T1000 (cell line): ENCODE measurements at regions not wholly inside any gene's neighbourhood (a gene's known extent, or its start where the extent isn't known, plus 50 kb on each side); places are given as distances from the start of the nearest gene placed in this dataset.
A peak's percentile ranks its signal among the peaks of the same experiment; 100 is the strongest.

Source experiments
- DNase-seq: peaks from one replicate; lab custom pipeline; 2025; ENCODE audit warnings: mixed read lengths; lab: John Stamatoyannopoulos, UW

DNA sequence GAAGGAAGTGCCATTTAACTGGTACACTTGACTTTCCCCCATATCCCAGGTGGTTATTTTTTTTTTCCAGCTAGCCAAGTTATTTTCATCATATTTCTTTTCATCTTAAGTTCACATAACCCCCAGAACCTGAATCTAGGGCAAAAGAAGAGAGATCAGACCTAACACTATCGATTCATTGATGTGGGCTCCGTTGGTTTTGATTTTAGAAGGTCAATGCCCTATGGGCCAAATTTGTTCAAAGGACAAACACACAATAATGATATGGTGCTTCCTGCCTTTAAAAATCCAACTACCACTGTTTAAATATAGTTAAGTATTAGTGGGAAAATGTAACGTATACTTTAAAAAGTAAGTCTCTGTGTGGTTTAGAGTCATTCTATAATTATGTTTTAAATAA, 665.7 kb downstream of the ZNF674 start:
- no peak for DNase-seq

DNA sequence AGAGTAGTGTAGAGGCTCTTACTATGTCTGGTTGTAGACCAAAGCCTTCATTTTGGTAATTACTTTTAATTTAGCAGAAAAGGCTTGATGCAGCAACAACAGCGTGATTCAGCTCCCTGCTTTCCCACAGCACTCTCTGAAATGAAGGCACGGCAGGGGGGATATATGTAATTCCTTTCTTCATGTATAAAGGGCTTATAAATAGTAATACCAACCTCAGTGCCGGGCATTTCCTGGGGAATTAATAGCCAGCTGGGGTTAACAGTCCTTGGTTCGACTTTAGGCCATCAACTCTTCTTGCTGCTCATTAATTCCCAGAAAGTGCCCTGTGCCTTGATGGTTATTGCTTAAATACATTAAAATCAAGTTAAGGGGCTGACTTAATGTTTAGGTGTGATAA, 669.0 kb downstream of the ZNF674 start:
- no peak for DNase-seq

DNA sequence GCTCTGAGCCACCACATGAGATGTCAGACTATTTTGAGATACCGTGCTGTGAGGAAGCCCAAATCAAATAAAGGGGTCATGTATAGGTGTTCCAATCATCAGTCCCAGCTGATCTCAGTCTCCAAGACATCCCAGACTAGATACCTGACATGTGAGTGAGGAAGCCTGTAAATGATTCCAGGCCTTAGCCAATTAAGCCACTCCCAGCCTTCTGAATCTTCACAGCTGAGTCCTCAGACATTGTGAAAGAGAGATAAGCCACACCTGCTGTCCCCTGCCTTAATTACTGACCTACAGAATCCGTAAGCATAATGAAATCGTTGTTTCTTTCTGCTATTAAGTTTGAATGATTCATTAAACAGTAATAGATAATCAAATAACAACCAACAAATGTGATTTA, 671.4 kb downstream of the ZNF674 start:
- DNase-seq: no peak

DNA sequence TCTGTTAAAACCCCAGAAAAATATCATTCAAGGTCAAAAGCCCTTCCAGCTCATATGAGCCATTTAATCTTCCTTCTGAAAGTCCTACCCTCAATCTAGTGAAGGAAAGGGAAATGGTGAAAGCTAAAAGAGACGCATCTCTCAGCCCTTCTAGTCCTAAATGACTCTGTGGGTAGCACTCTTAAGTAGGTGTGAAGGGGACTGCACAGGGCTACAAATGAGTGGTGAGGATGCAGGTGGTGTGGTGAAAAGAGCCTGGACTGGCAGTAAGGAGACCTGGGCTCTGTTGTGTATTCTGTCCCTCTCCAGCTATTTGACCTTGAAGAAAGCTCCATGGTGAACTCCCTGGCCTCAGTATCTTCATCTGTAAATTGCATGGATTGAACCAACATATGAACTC, 671.8 kb upstream of the DIPK2B start:
- no peak for DNase-seq

DNA sequence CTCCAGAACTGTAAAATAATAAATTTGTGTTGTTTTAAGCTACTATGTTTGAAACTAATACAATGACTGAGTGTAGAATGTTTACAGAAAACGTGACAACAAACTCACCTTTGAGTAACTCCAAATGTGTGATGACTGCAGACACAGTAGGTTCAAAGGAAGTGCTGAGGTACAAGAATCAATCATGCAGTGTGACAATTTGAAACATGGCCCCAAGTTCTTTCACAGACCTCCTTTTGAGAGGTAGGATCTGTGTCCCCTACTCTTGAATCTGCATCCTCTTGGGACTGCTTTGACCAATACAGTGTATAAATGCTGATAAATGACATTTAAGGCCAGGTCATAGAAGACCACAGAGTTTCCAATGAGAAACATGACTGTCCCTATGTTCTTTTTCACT, 667.7 kb upstream of the DIPK2B start:
- DNase-seq: no peak

DNA sequence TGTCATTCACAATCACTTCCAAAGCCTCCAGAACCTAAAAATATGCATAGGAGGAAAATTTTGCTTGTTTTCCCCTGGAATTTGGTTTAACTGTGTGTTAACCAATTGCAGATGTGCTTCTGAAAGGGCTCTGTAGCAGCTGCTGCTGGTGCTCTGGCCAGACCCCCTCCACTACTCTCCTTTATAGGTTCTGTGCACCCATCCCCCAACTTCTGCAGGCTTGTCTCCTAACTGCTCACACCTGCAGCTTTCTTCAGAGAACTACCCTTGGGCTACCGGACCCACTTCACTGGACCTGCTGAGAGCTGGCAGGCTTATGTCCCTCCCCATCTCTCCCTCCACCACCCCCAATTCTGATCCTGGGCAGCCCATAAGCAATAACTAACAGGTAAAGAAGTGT, 662.1 kb upstream of the DIPK2B start:
- no peak for DNase-seq

DNA sequence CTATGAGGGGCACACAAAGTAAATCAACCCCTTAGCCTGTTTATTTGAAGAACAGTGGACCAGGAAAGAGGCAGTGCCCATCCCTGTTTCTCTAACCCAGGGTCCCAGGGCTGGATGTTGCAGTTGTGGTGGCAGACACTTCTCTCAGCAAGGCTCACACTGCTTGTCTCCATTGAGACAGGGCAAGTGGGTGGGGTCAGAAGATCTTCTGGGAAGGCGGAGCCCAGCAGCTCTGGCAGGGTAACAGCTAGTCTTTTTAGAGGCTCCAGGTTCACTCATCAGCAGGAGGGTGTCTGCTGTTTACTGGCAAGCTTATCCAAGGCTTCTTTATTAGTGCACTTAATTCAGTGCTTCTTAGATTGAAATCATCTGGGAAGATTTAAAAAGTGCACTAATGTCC, 659.8 kb upstream of the DIPK2B start:
- no peak for DNase-seq

DNA sequence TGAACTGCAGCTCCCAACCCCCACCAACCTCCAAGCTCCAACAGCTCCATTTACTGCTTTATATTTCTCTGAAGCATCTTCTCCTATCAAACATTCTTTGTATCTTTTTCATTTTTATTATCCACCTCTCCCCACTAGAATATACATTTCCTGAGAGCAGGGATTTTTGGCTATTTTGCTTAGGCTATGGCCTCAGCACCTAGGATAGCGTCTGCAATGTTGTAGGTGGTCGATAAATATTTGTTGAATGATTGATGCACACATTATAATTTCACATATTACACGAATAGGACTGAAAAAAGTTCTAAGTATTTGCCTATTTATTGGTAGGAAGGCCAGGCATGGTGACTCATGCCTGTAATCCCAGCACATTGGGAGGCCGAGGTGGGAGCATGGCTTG, 658.7 kb upstream of the DIPK2B start:
- DNase-seq: no peak

DNA sequence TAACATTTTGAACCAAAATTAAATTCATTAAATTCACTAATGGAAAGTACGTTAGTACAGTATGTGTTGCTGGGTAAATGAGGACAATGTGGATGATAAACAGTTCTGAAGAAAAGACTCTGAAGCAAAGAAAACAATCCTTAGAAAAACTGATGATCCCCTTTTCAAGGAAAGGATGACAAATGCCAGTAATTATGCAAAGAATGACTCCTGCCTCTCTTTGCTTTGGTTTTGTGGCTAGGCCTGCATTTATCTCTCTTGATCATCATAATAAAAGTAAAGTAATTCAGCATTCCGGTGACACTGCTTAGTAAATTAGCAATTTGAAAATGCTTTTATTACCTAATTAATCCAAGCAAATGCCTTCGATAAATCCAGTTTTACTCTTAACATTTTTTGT, 652.2 kb upstream of the DIPK2B start:
- DNase-seq: no peak

DNA sequence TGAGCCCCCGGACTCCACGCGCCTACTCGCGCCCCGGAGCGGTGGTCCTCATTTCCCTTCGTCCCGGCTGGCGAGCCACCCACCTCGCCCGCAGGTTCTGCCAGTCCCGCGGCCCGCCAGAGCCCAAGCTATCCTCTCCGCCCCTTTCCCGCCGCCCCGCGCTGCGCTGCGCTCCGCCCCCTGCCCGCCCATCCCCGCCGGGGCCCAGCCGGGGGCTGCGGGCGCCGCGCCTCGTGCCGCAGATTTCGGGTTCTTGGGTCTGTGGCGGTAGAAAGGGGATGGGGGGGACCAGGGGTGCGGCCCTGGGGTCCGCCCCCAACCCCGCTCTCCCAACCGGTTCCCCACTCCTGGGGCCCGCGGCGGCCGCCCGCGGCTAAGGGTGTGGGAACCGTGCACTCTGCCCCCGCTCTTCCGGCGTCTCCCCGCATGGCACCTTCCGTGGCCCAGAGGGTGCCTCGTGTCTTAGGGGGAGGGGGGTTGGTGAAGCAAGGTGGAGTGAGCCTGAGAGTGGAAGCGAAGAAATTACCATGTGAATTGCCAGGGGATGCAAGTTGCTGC, 650.8 kb upstream of the DIPK2B start:
- DNase-seq: no peak

DNA sequence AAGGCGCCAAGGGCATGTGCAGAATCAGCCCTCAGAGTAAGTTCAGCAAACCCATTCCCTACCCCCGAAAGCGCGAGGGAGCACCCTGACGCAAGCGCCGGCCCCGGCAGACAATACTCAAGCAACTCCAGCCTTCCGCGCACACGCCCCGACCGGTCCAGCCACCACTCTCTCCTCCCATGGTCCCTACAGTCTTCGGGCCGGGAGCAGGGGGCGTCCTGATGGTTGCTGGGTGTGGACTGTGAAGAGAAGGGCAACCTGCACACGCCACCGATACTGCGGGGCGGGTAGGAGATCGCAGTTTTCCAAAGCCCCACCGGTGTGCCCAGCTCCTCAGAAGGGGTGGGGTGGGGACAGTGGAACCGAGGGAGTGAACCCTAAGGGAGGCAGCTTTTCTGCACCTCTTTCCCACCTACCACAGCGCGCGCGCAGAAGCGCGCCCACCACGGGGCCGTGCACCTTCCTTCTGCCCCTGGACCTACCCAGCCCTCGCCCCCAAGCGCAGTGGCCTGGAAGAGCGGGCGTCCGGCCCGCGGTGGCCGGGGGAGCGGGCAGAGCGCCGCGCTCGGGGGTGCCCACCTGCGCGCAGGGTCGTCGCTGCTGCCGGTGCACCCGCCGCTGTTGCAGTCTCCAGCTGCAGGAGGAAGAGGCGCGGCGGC, 650.2 kb upstream of the DIPK2B start:
- no peak for DNase-seq

DNA sequence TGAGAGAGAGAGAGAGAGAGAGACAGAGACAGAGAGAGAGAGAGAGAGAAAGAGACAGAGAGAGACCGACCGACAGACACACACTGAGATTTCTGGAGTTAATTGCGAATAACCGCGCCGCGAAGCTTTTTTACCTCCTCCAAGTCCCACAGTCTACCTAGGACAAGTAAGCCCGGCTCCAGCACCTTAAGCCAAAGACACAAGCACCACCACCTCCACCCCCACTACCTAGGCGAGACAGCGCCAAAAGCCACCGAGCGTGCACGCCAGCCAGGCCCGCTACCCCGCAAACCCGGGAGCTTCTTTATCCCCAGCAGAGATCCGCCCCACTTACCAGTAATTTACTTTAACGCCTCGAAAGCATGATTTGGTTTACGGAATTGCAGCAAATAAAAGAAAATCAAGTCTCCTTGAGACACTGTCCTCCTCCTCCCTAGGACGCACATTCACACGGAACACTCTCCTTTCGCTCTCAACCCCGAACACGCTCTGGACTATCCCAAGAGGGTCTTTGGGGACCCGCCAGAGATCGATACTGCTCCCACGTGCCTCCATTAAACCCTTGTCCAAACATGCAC, 649.6 kb upstream of the DIPK2B start:
- DNase-seq: no peak

DNA sequence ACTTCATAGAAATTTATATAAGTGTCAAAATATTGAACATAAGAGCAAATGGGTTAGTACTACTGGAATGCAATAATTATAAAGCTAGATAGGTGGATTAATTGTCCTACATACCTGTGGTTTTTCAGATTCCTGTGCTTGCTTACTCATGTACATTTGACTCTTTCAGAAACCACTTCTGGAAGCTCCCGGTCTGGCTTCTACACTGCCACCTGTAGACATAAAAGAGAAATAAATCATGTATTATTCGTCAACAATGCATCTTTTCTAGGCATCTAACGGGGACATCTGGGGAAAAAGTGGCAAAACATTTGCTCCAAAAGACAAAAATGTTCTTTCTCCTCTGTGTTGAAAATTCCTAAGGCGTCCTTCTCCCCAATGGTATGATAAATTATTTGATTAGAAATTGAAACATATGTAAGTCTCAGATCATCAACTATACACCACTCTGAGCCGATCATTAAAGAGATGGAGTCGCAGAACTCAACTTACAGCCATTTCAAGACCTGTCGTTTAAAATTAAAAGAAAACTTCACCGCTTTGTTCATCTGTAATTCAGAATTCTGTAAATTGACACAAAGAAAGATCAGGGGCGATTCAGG, 648.7 kb upstream of the DIPK2B start:
- DNase-seq: no peak

DNA sequence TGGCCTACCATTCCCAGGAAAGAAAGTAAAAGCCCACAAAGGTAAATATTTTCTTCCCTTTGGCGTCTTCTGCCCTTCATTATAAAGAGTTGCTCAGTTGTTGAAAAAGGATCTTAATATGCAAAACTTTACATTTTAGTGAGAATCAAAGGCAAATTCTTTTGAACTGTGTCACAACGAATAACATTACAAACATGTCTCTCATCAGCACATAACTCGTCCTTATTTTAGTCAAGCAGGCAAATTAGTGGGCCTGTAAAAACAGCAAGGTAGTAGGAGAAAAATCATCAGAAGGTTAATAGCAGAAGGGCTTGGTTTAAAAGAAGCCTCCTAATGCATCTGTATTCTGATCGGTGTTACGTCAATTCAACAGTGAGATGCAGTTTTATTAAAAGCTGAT, 647.3 kb upstream of the DIPK2B start:
- no peak for DNase-seq

DNA sequence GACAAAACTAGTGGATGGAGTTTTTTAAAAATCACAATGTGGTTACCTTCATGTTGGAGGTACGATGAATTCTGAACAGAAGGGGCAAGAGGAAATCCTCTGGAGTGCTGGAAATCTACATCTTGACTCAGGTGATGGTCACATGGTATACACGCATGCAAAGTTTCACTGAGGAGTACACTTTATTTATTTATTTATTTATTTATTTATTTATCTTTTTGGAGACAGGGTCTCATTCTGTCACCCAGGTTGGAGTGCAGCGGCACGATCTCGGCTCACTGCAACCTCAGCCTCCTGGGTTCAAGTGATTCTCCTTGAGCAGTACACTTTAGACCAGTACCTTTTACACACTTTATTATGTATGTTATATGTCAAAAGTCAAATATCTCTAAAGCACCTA, 645.7 kb upstream of the DIPK2B start:
- no peak for DNase-seq

DNA sequence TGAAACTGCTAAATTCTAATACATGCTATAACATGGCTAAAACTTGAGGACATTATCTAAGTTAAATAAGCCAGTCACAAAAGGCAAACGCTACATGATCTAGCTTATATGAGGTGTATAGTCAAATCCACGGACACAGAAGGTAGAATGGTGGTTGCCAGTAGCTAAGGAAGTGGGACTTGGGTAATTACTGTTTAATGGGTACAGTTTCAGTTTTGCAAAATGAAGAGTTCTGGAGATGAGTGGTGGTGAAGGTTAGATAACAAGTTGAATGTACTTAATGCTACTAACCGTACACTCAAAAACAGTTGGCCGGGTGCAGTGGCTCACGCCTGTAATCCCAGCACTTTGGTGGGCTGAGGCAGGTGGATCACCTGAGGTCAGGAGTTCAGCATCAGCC, 644.5 kb upstream of the DIPK2B start:
- no peak for DNase-seq

DNA sequence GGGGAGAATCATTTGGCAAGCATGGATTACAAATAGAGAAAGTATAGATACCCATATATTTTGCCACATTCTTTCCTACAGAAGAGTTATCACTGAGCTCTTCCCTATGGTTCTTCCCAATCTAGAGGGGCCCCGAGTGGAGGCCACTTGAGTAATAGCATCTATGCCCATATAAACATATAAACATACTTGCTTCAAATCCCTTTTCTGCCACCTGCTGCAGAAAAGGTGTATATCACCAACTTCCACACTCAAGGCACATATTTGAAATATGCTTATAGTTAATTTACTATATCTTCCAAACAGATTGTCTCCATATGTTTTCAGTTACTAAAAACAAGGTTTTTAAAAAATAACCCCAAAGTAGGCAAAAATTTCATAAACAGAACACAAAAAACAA, 642.8 kb upstream of the DIPK2B start:
- no peak for DNase-seq

DNA sequence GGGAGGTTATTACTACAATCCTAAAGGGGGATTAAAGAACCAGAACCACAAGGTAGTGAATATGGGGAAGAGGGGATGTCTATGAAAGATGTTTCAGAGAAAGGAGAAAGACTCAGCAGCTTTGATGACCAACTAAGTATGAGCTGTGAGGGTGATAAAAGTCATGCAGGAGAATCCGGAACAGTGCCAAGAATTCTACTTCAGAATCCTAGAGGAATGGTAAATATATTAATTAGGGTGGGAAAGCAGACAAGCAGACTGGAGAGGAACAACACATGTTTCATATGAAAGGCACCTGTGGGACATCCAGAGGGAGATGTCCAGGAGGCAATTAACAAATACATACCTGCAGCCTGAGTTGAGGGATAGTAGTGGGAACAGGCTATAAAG, 642.2 kb upstream of the DIPK2B start:
- no peak for DNase-seq

DNA sequence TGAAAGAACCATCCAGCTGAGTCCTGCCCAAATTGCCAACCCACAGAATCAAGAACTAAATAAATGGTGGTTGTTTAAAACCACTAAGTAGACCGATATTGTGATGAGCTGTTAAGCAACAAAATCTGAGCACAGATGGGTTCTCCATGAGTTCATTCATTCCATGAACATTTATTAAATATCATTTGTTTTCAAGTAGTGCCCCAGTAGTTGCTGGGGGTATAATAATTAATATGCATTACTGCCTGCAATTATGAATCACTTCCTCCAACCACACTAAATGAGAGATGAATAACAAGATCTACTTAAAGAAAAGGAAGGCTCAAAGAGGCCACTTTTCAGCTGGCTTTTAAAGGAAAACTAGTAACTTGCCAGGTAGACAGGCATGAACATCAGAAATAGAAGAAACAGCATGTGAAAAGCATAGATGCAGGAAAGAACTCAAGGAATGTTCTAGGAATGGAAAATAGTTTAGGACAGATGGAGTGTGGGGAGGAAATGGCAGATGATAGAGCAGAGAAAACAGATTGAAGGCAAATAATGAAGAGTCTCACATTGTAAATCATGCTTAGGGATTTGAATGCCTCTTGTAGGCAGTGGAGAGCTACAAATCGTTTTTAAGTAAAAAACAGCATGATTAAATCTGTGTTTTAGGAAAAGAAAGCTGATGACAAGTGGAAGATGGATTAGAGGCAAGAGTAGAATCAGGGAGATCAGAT, 641.7 kb upstream of the DIPK2B start:
- no peak for DNase-seq

DNA sequence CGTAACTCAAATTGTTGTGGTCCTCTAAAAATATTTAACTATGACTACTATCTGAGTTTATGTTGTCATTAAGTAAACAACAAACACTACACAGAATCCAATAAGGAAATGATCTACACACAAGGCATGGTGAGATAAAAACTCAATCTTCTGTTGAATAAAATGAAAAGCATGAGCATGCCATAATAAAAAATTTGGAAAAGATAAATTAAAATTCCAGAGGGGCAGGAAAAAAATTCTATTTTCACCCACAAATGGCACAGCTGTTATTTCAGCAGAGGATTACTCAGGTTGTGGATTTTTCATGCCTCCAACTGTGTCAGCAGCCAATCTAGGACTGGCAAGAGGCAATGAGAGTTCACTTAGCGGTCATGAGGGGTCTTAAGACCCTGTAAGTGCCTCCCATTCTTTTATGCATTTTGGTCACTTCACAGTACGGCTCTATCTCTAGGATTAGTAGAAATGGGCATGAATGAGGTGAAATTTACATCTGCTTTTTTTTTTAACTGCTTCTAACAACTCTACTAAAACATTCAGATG, 639.8 kb upstream of the DIPK2B start:
- DNase-seq: no peak

DNA sequence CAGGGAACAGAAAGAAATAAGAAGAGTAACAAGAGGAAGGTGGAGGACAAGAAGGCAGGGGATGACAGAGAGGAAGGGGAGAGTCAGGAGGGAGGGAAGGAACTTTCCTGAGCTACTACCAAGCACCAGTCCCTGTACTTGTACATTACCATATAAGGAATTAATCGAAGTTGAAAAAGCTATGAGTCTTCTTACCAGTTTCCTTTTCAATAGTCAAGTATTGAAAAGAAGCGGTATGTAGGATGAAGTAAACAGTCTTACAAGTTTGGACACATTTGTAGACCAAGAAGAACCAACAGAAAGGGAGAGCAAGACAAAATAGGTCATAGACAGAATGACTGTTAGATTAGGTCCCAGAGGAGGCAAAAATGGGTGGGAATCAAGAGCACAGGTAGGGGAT, 629.7 kb upstream of the DIPK2B start:
- no peak for DNase-seq

DNA sequence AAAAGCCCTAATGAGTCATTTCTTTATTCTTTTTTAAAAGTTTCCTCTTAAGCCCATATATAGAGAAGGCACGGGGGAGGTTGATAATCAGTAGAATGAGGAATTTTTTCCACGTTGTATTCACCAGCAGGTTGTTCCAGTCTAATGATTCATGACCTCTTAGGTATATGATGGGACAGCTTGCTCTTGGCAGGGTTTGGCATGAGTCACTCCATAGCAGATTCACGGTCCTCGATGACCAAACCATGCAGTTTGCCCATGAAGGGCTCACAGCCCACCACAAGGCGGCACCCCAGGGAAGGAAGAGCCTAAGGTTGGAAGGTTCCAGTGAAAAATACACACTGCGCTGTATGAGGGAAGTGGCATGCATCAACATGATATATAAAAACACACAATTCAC, 623.8 kb upstream of the DIPK2B start:
- peak; percentile 64 for DNase-seq

DNA sequence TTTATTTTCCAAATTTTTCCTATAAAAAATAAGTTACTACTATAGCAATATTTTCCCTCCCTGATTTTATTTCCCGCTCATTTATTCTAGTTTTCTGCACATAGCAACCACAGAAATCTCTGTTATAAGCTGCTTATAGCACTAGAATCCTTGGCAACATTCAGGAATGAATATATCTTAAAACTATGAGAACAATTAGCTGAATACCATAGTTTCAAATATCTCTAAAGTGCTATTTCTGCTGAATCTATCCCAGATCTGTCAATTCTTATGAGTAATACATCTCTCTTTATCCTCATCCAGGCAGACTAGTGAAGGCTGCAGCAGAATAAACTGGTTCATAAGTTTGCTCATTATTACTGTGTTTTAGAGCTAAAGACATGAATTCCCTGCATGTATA, 622.9 kb upstream of the DIPK2B start:
- no peak for DNase-seq
